ENCODE measurements at regions not wholly inside any gene's neighbourhood (a gene's known extent, or its start where the extent isn't known, plus 50 kb on each side); places are given as distances from the start of the nearest gene placed in this dataset.

DNA sequence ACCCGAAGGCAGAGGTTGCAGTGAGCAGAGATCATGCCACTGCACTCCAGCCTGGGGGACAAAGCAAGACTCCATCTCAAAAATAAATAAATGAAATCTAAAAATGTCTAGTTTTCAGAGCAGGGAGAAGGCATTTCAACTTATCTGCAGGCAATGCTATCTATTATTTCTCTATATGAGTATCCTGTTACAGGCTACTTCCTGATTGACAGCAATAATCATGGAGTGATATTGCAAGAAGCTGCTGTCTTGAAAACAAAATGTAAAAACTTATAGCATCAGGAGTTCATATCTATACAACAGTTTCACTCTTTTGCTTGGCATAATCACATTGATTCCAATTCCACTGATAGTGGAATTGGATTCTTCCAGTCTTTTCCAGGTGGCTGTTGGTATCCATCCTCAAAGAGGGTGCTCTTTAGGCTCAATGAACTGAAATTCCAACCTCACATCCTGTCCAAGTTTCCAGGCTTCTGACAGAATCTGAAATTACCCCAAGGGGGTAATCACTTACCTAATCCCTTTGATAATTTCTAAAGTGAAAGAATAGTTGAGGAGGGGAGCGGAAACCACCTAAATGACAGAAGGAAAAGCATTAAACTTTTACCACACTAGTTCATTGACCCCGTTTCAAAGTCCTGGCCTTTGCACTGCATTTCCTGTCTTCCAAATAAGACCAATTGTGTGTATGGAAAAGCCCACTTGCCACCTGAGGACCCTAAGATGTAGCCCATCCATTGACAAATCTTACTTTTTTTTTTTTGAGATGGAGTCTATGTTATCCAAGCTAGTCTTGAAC is 107.6 kb downstream of the GLUL start:
- no peak overlapping the region for H3K4me3 ChIP-seq (ENCODE audit: control insufficient read depth, low read depth, low read length)
- TF ChIP-seq, protein P1, sequence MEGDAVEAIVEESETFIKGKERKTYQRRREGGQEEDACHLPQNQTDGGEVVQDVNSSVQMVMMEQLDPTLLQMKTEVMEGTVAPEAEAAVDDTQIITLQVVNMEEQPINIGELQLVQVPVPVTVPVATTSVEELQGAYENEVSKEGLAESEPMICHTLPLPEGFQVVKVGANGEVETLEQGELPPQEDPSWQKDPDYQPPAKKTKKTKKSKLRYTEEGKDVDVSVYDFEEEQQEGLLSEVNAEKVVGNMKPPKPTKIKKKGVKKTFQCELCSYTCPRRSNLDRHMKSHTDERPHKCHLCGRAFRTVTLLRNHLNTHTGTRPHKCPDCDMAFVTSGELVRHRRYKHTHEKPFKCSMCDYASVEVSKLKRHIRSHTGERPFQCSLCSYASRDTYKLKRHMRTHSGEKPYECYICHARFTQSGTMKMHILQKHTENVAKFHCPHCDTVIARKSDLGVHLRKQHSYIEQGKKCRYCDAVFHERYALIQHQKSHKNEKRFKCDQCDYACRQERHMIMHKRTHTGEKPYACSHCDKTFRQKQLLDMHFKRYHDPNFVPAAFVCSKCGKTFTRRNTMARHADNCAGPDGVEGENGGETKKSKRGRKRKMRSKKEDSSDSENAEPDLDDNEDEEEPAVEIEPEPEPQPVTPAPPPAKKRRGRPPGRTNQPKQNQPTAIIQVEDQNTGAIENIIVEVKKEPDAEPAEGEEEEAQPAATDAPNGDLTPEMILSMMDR (IDR thresholded peaks at IDR 0.05; ENCODE audit: control insufficient read depth, insufficient read depth, low read depth, low read length, missing control alignments) = no peak
- no peak for DNase-seq (ENCODE audit: low read depth)

GRCh38 chr1:182281541-182281940 is 110.0 kb downstream of the GLUL start:
- no peak overlapping the region for H3K4me3 ChIP-seq (ENCODE audit: control insufficient read depth, low read depth, low read length)
- no peak for DNase-seq (ENCODE audit: low read depth)
- TF ChIP-seq, protein P1 (IDR thresholded peaks at IDR 0.05; ENCODE audit: control insufficient read depth, insufficient read depth, low read depth, low read length, missing control alignments) = no peak

DNA sequence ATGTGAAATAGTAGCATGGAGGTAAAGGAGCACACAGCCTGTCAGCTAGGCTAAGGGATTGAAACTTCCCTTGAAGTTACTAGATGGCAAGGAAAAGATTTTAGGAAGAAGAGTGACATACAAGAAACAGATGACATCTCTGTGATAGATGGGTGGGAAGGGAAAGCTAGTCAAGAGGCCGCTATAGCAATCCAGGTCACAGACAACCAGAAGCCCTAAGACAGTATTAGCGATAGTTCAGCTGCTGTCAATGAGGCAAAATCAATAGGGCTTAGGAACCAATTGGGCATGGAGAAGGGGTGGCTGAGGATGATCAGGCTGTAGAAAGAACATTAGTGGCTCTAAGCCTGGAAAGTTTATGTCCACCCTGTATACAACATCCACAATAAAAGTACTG is 111.1 kb downstream of the GLUL start:
- no peak for DNase-seq (ENCODE audit: low read depth)
- TF ChIP-seq, protein P1 (IDR thresholded peaks at IDR 0.05; ENCODE audit: control insufficient read depth, insufficient read depth, low read depth, low read length, missing control alignments) = no peak
- no peak overlapping the region for H3K4me3 ChIP-seq (ENCODE audit: control insufficient read depth, low read depth, low read length)

DNA sequence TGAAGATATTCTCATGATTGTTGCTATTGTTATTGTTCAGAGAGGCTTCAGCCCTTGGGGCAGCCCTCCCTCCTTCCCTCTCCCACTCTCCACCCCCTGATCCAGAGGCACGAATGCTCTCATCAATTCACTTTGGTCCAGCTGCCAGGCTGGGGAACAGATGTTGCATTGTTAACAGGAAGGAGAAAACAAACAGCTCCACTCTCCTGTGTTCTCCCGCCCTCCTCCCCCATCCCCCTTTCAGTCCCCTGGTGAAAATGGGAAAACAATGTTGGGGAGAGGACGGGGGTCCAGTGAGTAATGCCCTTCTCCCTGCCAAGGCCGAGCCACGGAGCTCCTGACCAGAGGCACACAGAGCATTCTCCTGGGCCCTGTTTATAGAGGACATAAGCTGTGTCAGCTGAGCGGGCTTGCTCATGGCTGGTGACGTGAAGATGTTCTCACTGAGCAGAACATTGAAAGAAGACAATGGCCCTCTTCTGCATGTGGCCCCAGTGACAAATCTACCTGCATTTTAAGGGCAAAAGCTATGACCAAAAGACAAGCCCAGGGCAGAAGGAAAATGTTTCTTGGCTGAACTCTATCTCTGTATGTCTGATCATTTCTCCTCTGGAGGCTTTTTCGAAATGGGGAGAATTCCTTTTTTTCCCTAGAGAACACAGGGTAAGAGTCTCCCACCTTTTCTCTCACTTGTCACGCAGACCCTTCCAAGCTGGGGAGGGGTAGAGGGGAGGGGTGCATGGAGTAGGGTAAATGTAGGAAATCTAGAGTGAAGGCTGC is 111.7 kb downstream of the GLUL start:
- TF ChIP-seq, protein P1 (IDR thresholded peaks at IDR 0.05; ENCODE audit: control insufficient read depth, insufficient read depth, low read depth, low read length, missing control alignments) = no peak
- H3K4me3 ChIP-seq (ENCODE audit: control insufficient read depth, low read depth, low read length) = no peak overlapping the region
- DNase-seq (ENCODE audit: low read depth) = no peak

- TF ChIP-seq, protein P1 (IDR thresholded peaks at IDR 0.05; ENCODE audit: control insufficient read depth, insufficient read depth, low read depth, low read length, missing control alignments) = no peak
- H3K4me3 ChIP-seq (ENCODE audit: control insufficient read depth, low read depth, low read length) = no peak overlapping the region
- DNase-seq (ENCODE audit: low read depth) = no peak
Observed at GRCh38 chr1:182279302-182279701, 112.3 kb downstream of the GLUL start.

DNA sequence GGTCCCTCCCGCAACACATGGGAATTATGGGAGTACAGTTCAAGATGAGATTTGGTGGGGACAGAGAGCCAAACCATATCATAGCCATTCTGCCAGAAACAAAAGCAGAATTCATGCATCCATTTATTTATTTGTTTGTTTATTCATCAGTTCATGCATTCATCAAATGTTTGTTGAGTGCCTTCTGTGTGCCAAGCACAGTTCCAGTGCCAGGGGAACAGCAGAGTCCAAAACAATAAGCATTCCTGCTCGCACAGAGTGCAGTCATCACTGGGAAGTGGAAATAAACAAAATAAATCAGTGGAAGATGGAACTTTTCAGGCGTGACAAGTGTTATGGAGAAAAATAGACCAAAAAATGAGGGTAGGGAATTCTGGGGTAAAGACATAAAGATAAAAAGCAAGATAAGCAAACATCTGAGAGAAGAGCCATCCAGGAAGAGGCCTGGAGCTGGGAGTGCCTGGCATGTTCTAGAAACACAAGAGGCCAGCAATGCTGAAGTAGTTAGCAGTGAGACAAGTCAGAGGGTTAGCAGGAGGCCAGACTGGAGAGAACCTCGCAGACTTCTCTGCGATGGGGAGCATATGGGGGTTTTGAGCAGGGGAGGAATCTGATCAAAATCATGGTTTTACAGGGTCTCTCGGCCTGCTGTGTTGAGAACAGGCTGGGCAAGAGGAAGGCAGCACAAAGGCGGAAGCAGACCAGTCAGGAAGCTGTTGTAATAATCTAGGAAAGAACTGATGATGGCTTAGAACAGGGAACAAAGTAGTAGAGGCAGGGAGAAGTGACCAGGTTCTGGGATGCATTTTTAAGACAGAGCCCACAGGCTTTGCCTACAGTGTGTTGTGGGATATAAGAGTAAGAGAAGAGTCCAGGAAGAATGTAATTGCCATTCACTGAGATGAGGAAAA is 113.2 kb downstream of the GLUL start:
- TF ChIP-seq, protein P1 (IDR thresholded peaks at IDR 0.05; ENCODE audit: control insufficient read depth, insufficient read depth, low read depth, low read length, missing control alignments) = no peak
- DNase-seq (ENCODE audit: low read depth) = no peak
- H3K4me3 ChIP-seq (ENCODE audit: control insufficient read depth, low read depth, low read length) = no peak overlapping the region
